Naive thymus-derived CD4-positive, alpha-beta T cell (primary cell): ENCODE measurements at regions not wholly inside any gene's neighbourhood (a gene's known extent, or its start where the extent isn't known, plus 50 kb on each side); places are given as distances from the start of the nearest gene placed in this dataset.

ENCODE experiments used
- ATAC-seq: fragments of 150-1000 bp; cut with Tn5 transposase; 2 replicates; pipeline ENCODE4 v1.10.0; 2021; ENCODE audit warnings: mild to moderate bottlenecking, moderate library complexity
- CTCF ChIA-PET: fragments of 350-600 bp; sonication (Branson Sonifier 250); formaldehyde crosslinking; loops from one replicate; lab custom pipeline; 2021; ENCODE audit warnings: antibody characterized with exemption; lab: Charles Lee
- POLR2A ChIA-PET: fragments of 350-600 bp; sonication (Branson Sonifier 250); formaldehyde crosslinking; loops from one replicate; lab custom pipeline; 2021; ENCODE audit warnings: antibody characterized with exemption, inconsistent platforms; lab: Charles Lee
- DNase-seq, 9 donors: peaks; one replicate each; pipeline versions ENCODE4 v3.0.0 to v3.0.0-alpha.2; 2020 to 2022; ENCODE audit warnings: mixed read lengths in 1 of 9
- H3K27ac ChIP-seq: one replicate; pipeline ENCODE4 v1.7.0; 2013; ENCODE audit warnings: mild to moderate bottlenecking, low read depth, low read length, moderate library complexity
- H3K27me3 ChIP-seq, 2 donors: one replicate each; pipeline ENCODE4 v1.7.0; 2013; ENCODE audit warnings: low read length in 2 of 2, mild to moderate bottlenecking in 2 of 2, moderate library complexity in 2 of 2; ENCODE audit not compliant: control insufficient read depth in 2 of 2, insufficient read depth in 2 of 2
- H3K36me3 ChIP-seq, 3 experiments: 1 replicate in 2 of 3; 2 replicates in 1 of 3; pipeline ENCODE4 v1.7.0; 2013; ENCODE audit warnings: low read length in 3 of 3, mild to moderate bottlenecking in 3 of 3, moderate library complexity in 1 of 3; ENCODE audit not compliant: insufficient read depth in 3 of 3, control insufficient read depth in 2 of 3
- H3K4me1 ChIP-seq, 2 donors: one replicate each; pipeline ENCODE4 v1.7.0; 2013; ENCODE audit warnings: low read length in 2 of 2, mild to moderate bottlenecking in 2 of 2, moderate library complexity in 1 of 2; ENCODE audit not compliant: control insufficient read depth in 2 of 2, insufficient read depth in 2 of 2
- H3K4me3 ChIP-seq: 2 replicates; pipeline ENCODE4 v1.7.0; 2013; ENCODE audit warnings: mild to moderate bottlenecking, low read length
- H3K9me3 ChIP-seq, 3 experiments: 1 replicate in 2 of 3; 2 replicates in 1 of 3; pipeline ENCODE4 v1.7.0; 2013; ENCODE audit warnings: low read length in 3 of 3; ENCODE audit not compliant: control insufficient read depth in 2 of 3
- H3K27ac Mint-ChIP-seq, 9 donors: one replicate each; pipeline ENCODE4 v1.8.0; 2020 to 2022; ENCODE audit warnings: mixed read lengths in 9 of 9, mild to moderate bottlenecking in 8 of 9, moderate library complexity in 5 of 9, inconsistent platforms in 2 of 9
- H3K27me3 Mint-ChIP-seq, 5 donors: one replicate each; pipeline ENCODE4 v1.8.0; 2021 to 2022; ENCODE audit warnings: mixed read lengths in 5 of 5, mild to moderate bottlenecking in 1 of 5
- H3K36me3 Mint-ChIP-seq, 5 donors: one replicate each; pipeline ENCODE4 v1.8.0; 2020 to 2022; ENCODE audit warnings: mixed read lengths in 5 of 5, mild to moderate bottlenecking in 3 of 5, inconsistent platforms in 1 of 5
- H3K4me1 Mint-ChIP-seq, 7 donors: one replicate each; pipeline ENCODE4 v1.8.0; 2020 to 2022; ENCODE audit warnings: mixed read lengths in 7 of 7, mild to moderate bottlenecking in 3 of 7, inconsistent platforms in 1 of 7
- H3K4me3 Mint-ChIP-seq, 10 donors: one replicate each; pipeline ENCODE4 v1.8.0; 2020 to 2022; ENCODE audit warnings: mild to moderate bottlenecking in 10 of 10, mixed read lengths in 10 of 10, moderate library complexity in 6 of 10, inconsistent platforms in 2 of 10
- H3K9me3 Mint-ChIP-seq, 11 donors: one replicate each; pipeline ENCODE4 v1.8.0; 2020 to 2022; ENCODE audit warnings: mixed read lengths in 11 of 11, mild to moderate bottlenecking in 4 of 11, inconsistent platforms in 1 of 11, moderate library complexity in 1 of 11
- intact Hi-C, 2 donors: fragments of 100-400 bp; cut with micrococcal nuclease; formaldehyde crosslinking; loops; one replicate each; pipeline ENCODE4 v1.15.1; 2023

DNA sequence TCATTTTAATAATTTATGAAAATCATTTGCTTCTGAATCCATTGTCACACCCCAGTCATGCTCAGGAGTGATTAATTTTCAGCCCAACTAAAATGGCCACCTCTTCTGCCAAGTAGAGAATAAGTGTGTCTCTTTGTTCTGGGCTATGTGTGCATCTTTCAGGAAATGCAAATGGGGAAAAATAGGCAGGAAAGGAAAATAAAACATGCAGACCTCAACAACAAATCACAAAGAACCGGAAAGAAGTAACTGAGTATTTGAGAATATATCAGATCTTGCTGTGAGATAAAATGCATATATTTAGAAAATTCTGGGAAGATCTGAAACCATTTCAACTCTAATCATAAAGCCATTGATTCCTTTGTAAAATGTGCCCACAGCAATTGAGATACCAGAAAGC lies 763.9 kb downstream of the GALC start:
- H3K27me3 Mint-ChIP-seq: no peaks in the 10 kb centered on the region
- DNase-seq: no peak
- CTCF ChIA-PET: no interaction called here

GRCh38 chr14:87217023-87217422 lies 776.0 kb downstream of the GALC start:
- H3K27ac ChIP-seq: no peak overlapping the region
- Mint-ChIP-seq H3K27me3 (peaks cover 0 to 4% (median 0%) of the 10 kb centered on the region in 5 donors), H3K36me3 (no peaks in the 10 kb centered on the region), H3K4me3 (no peak overlapping the region), H3K4me1 (no peaks in the 10 kb centered on the region), H3K9me3 (peaks cover 0 to 25% (median 5%) of the 10 kb centered on the region in 11 donors), H3K27ac (no peak overlapping the region)
- no peak overlapping the region for H3K4me3 ChIP-seq
- ATAC-seq: no peak
- no peaks in the 10 kb centered on the region for H3K27me3 ChIP-seq
- DNase-seq: no peak
- no peaks in the 10 kb centered on the region for H3K9me3 ChIP-seq
- H3K4me1 ChIP-seq: no peaks in the 10 kb centered on the region
- POLR2A ChIA-PET: no interaction called here
- CTCF ChIA-PET: no interaction called here
- no peaks in the 10 kb centered on the region for H3K36me3 ChIP-seq
- intact Hi-C loops: no loop called here

More for the DNA sequence above, 763.9 kb downstream of the GALC start:
- no peak for ATAC-seq
- H3K9me3 ChIP-seq: no peaks in the 10 kb centered on the region
- H3K9me3 Mint-ChIP-seq: peaks cover 0 to 13% (median 4%) of the 10 kb centered on the region in 11 donors
- no peak overlapping the region for H3K4me3 ChIP-seq
- no peaks in the 10 kb centered on the region for H3K4me1 ChIP-seq
- H3K36me3 ChIP-seq: no peaks in the 10 kb centered on the region
- H3K36me3 Mint-ChIP-seq: peaks cover 0 to 4% (median 0%) of the 10 kb centered on the region in 5 donors
- POLR2A ChIA-PET: no interaction called here
- H3K27ac Mint-ChIP-seq: no peak overlapping the region
- H3K4me3 Mint-ChIP-seq: no peak overlapping the region
- intact Hi-C loops: no loop called here
- no peaks in the 10 kb centered on the region for H3K27me3 ChIP-seq
- no peaks in the 10 kb centered on the region for H3K4me1 Mint-ChIP-seq
- no peak overlapping the region for H3K27ac ChIP-seq

DNA sequence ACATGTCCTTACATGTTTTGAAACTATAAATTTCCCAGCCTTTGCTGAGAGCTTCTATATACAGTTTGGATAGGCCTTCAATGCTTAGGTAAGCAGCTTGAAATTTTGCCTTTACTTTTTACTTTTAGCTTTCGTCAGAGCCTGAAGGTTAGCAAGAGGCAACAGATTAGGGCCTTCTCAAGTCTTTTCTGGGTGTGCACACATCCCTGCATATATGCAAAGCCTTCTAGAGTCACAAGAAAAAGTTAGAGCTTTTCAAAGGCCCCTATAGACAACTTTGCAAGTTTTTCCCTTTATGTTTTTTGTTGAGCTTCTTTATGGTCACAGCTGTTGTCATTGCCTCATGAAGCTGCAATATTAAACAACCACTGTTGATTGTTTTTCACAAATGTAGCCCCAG lies 778.4 kb downstream of the GALC start:
- Histone ChIP-seq H3K27me3 (no peaks in the 10 kb centered on the region), H3K36me3 (no peaks in the 10 kb centered on the region), H3K27ac (no peak overlapping the region), H3K9me3 (no peaks in the 10 kb centered on the region), H3K4me1 (no peaks in the 10 kb centered on the region), H3K4me3 (no peak overlapping the region)
- DNase-seq: no peak
- Mint-ChIP-seq H3K9me3 (peaks cover 0 to 36% (median 4%) of the 10 kb centered on the region in 11 donors), H3K27ac (no peak overlapping the region), H3K4me1 (no peaks in the 10 kb centered on the region), H3K4me3 (no peak overlapping the region), H3K36me3 (no peaks in the 10 kb centered on the region), H3K27me3 (peaks cover 0 to 4% (median 0%) of the 10 kb centered on the region in 5 donors)
- ChIA-PET CTCF (no interaction called here), POLR2A (no interaction called here)
- intact Hi-C loops: no loop called here
- ATAC-seq: no peak

DNA sequence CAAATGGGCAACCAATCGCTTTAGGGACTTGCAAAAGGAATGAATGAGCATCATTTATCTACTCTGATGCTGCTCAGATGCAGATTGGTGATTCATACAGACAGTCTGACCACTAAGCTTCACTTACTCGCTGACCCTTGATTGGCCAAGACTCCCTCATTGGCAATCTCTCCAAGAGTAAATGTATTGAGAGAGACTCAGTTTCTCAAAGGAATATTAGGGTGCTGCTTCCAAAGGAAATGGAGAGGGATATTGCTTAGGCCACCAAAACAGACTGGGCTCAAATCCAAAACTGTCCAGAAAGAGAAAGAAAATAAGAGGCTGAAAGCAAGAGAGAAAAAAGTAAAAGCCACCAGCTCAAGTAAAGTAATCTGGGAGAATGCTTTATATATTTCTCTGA lies 785.2 kb downstream of the GALC start:
- no peak for ATAC-seq
- ChIA-PET POLR2A (no interaction called here), CTCF (no interaction called here)

DNA sequence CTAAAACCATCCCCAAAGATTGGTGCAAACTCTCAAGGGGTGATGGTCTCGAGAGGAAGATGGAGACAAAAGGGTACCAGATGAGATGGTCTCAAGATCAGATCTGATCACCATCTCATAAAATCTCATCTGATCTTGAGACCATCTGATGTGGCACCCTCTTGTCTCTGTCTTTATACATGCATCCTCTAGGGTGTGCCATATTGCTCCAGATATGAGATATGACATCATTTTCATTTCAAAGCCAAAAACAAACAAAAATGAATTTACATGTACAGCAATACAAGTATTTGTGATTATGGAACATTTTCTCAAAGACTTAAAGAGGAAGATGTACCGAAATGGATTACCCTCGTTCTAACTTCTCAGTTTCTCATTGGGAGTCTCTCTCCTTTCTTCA lies 787.2 kb downstream of the GALC start:
- no peaks in the 10 kb centered on the region for H3K27me3 Mint-ChIP-seq
- Histone ChIP-seq H3K27ac (no peak overlapping the region), H3K4me1 (no peaks in the 10 kb centered on the region), H3K9me3 (no peaks in the 10 kb centered on the region), H3K36me3 (no peaks in the 10 kb centered on the region), H3K4me3 (no peak overlapping the region), H3K27me3 (no peaks in the 10 kb centered on the region)
- no peaks in the 10 kb centered on the region for H3K4me1 Mint-ChIP-seq
- H3K27ac Mint-ChIP-seq: no peak overlapping the region
- ChIA-PET POLR2A (no interaction called here), CTCF (no interaction called here)
- ATAC-seq (no peak), DNase-seq (no peak)
- intact Hi-C loops: no loop called here
- no peaks in the 10 kb centered on the region for H3K36me3 Mint-ChIP-seq
- peaks cover 0 to 27% (median 3%) of the 10 kb centered on the region in 11 donors for H3K9me3 Mint-ChIP-seq
- H3K4me3 Mint-ChIP-seq: no peak overlapping the region

More for the DNA sequence above, 785.2 kb downstream of the GALC start:
- H3K27ac ChIP-seq: no peak overlapping the region
- H3K4me3 Mint-ChIP-seq: no peak overlapping the region
- no peak overlapping the region for H3K27ac Mint-ChIP-seq
- no peaks in the 10 kb centered on the region for H3K36me3 ChIP-seq
- no peak for DNase-seq
- H3K36me3 Mint-ChIP-seq: no peaks in the 10 kb centered on the region
- H3K4me1 ChIP-seq: no peaks in the 10 kb centered on the region
- no peak overlapping the region for H3K4me3 ChIP-seq
- intact Hi-C loops: no loop called here
- no peaks in the 10 kb centered on the region for H3K27me3 ChIP-seq
- H3K27me3 Mint-ChIP-seq: no peaks in the 10 kb centered on the region
- H3K9me3 ChIP-seq: no peaks in the 10 kb centered on the region
- H3K9me3 Mint-ChIP-seq: peaks cover 0 to 38% (median 4%) of the 10 kb centered on the region in 11 donors
- H3K4me1 Mint-ChIP-seq: no peaks in the 10 kb centered on the region

DNA sequence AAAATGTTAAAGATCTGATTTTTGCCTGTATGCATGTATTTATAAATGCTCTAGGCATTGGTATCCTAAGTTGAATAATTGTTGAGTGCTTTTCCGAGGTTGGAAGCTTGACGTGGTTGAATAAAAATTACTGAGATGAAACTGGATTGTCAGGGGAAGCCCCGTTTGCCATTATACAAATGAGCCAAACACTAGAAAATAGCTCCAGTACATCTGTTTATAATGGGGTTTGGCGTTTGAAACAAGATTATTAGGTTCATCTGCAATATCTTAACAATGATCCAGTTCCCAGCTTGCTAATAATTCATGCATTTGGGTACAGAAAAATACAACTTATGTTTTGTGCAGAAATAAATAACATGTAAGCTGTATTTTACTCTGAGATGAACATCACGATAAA lies 789.6 kb downstream of the GALC start:
- H3K27ac ChIP-seq: no peak overlapping the region
- intact Hi-C loops: no loop called here
- ATAC-seq (no peak), DNase-seq (no peak)
- POLR2A ChIA-PET: no interaction called here
- Mint-ChIP-seq H3K4me3 (no peak overlapping the region), H3K27ac (no peak overlapping the region), H3K9me3 (peaks cover 0 to 16% (median 2%) of the 10 kb centered on the region in 11 donors), H3K27me3 (no peaks in the 10 kb centered on the region), H3K36me3 (no peaks in the 10 kb centered on the region), H3K4me1 (no peaks in the 10 kb centered on the region)
- H3K27me3 ChIP-seq: no peaks in the 10 kb centered on the region
- CTCF ChIA-PET: no interaction called here
- no peaks in the 10 kb centered on the region for H3K9me3 ChIP-seq
- no peaks in the 10 kb centered on the region for H3K36me3 ChIP-seq
- H3K4me1 ChIP-seq: no peaks in the 10 kb centered on the region
- H3K4me3 ChIP-seq: no peak overlapping the region

DNA sequence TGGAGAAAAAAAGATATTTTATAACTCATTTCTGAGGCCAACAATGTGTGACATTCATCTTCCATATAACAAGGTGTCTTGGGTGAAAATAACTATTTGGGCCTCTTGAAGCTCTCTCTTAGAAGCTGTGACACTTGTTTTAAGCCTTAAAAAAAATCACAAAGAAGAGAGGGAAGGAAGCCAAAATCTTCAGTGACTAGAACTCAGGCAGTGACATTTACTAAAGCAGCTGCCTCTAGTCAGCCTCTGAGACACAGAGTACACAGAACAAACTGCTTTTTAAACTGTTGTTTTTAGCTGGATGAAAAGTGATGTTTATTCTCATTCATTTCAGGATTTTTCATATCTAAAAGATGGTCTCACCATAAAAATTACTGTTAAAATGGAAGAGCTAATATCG lies 793.6 kb downstream of the GALC start:
- Mint-ChIP-seq H3K27ac (no peak overlapping the region), H3K27me3 (no peaks in the 10 kb centered on the region), H3K4me1 (no peaks in the 10 kb centered on the region), H3K36me3 (no peaks in the 10 kb centered on the region), H3K9me3 (peaks cover 0 to 20% (median 6%) of the 10 kb centered on the region in 11 donors), H3K4me3 (no peak overlapping the region)
- Histone ChIP-seq H3K27me3 (no peaks in the 10 kb centered on the region), H3K36me3 (no peaks in the 10 kb centered on the region), H3K4me1 (no peaks in the 10 kb centered on the region), H3K27ac (no peak overlapping the region), H3K9me3 (no peaks in the 10 kb centered on the region), H3K4me3 (no peak overlapping the region)
- POLR2A ChIA-PET: no interaction called here
- ATAC-seq: no peak
- intact Hi-C loops: no loop called here
- CTCF ChIA-PET: no interaction called here
- no peak for DNase-seq
